ENCODE measurements at regions not wholly inside any gene's neighbourhood (a gene's known extent, or its start where the extent isn't known, plus 50 kb on each side); places are given as distances from the start of the nearest gene placed in this dataset.

GRCh38 chr4:126124818-126125217, 810.1 kb downstream of the FAT4 start:
- TF ChIP-seq HNF4A (conservative IDR thresholded peaks at IDR 0.05) (no peak), REST (IDR thresholded peaks at IDR 0.05) (no peak), MAX (IDR thresholded peaks at IDR 0.05) (no peak), RXRA (IDR thresholded peaks at IDR 0.05) (no peak), CTCF (IDR thresholded peaks at IDR 0.05; ENCODE audit: low read depth, low read length, missing input control) (no peak), ATF3 (IDR thresholded peaks at IDR 0.05) (no peak), TAF1 (conservative IDR thresholded peaks at IDR 0.05) (no peak), JUND (IDR thresholded peaks at IDR 0.05) (no peak), HNF4G (IDR thresholded peaks at IDR 0.05) (no peak), FOXA1 (IDR thresholded peaks at IDR 0.05) (no peak), YY1 (IDR thresholded peaks at IDR 0.05) (no peak), RAD21 (IDR thresholded peaks at IDR 0.05) (no peak), EGR1 (IDR thresholded peaks at IDR 0.05; ENCODE audit: low read depth in 2 of 2) (no peak), NR2F2 (IDR thresholded peaks at IDR 0.05) (no peak), FOXA2 (IDR thresholded peaks at IDR 0.05) (no peak), GABPA (IDR thresholded peaks at IDR 0.05 in 1 of 2, conservative IDR thresholded peaks at IDR 0.05 in 1 of 2) (no peak), SP1 (IDR thresholded peaks at IDR 0.05) (no peak)
- no peaks in the 10 kb centered on the region for H3K4me1 ChIP-seq (ENCODE audit: control insufficient read depth in 4 of 4, insufficient read depth in 4 of 4, low read length in 3 of 4)
- H3K9me3 ChIP-seq (ENCODE audit: control insufficient read depth in 4 of 4, low read length in 3 of 4): no peaks in the 10 kb centered on the region
- WGBS: 40% methylated on average over 1 of the region's 1 CpG
- DNase-seq (ENCODE audit: low spot score): no peak
- no peaks in the 10 kb centered on the region for H3K36me3 ChIP-seq (ENCODE audit: control insufficient read depth in 4 of 4, insufficient read depth in 3 of 4, low read depth in 1 of 4, low read length in 3 of 4)
- no peak overlapping the region for H3K9ac ChIP-seq (ENCODE audit: low read depth in 1 of 2, low read length in 2 of 2)
- no peak overlapping the region for H3K4me3 ChIP-seq (ENCODE audit: low read depth in 1 of 3, low read length in 3 of 3)
- H3K27ac ChIP-seq (ENCODE audit: low read depth in 1 of 2, low read length in 2 of 2): no peak overlapping the region
- no peaks in the 10 kb centered on the region for H3K27me3 ChIP-seq (ENCODE audit: control insufficient read depth in 4 of 4, insufficient read depth in 4 of 4, low read length in 3 of 4)

- Histone ChIP-seq H3K27ac (ENCODE audit: low read depth in 1 of 2, low read length in 2 of 2) (no peak overlapping the region), H3K27me3 (ENCODE audit: control insufficient read depth in 4 of 4, insufficient read depth in 4 of 4, low read length in 3 of 4) (no peaks in the 10 kb centered on the region), H3K4me3 (ENCODE audit: low read depth in 1 of 3, low read length in 3 of 3) (no peak overlapping the region), H3K4me1 (ENCODE audit: control insufficient read depth in 4 of 4, insufficient read depth in 4 of 4, low read length in 3 of 4) (no peaks in the 10 kb centered on the region), H3K9me3 (ENCODE audit: control insufficient read depth in 4 of 4, low read length in 3 of 4) (no peaks in the 10 kb centered on the region), H3K9ac (ENCODE audit: low read depth in 1 of 2, low read length in 2 of 2) (no peak overlapping the region), H3K36me3 (ENCODE audit: control insufficient read depth in 4 of 4, insufficient read depth in 3 of 4, low read depth in 1 of 4, low read length in 3 of 4) (no peaks in the 10 kb centered on the region)
- DNase-seq (ENCODE audit: low spot score): no peak
- TF ChIP-seq ATF3 (IDR thresholded peaks at IDR 0.05): no peak
- TF ChIP-seq FOXA1 (IDR thresholded peaks at IDR 0.05): no peak
- no peak for TF ChIP-seq NR2F2 (IDR thresholded peaks at IDR 0.05)
- TF ChIP-seq CTCF (IDR thresholded peaks at IDR 0.05; ENCODE audit: low read depth, low read length, missing input control): no peak
- TF ChIP-seq RXRA (IDR thresholded peaks at IDR 0.05): no peak
- TF ChIP-seq MAX (IDR thresholded peaks at IDR 0.05): no peak
- TF ChIP-seq JUND (IDR thresholded peaks at IDR 0.05): no peak
Observed at GRCh38 chr4:126130215-126130614, 815.5 kb downstream of the FAT4 start.
